HUDEP-2 (cell line): ENCODE measurements at regions not wholly inside any gene's neighbourhood (a gene's known extent, or its start where the extent isn't known, plus 50 kb on each side); places are given as distances from the start of the nearest gene placed in this dataset.

Experiments used
- DNase-seq, 76 experiments: peaks; one replicate each; lab custom pipeline; 2025; ENCODE audit not compliant: unreplicated experiment in 76 of 76; lab: John Stamatoyannopoulos, UW

GRCh38 chr22:22098457-22099193 lies 116.0 kb upstream of the TOP3B start:
- DNase-seq, result no peak

- no peak for DNase-seq
Observed at GRCh38 chr22:22097727-22098228, 115.2 kb upstream of the TOP3B start.

- DNase-seq, result no peak
Observed at GRCh38 chr22:22094921-22095320, 112.3 kb upstream of the TOP3B start.

GRCh38 chr22:22094514-22094913 lies 111.9 kb upstream of the TOP3B start:
- no peak for DNase-seq

- no peak for DNase-seq
Observed at GRCh38 chr22:22093743-22094142, 111.2 kb upstream of the TOP3B start.

- no peak for DNase-seq
Observed at GRCh38 chr22:22092974-22093373, 110.4 kb upstream of the TOP3B start.

GRCh38 chr22:22092101-22092500 lies 109.5 kb upstream of the TOP3B start:
- DNase-seq, result no peak

GRCh38 chr22:22091400-22091878 lies 108.9 kb upstream of the TOP3B start:
- DNase-seq, result no peak

GRCh38 chr22:22090650-22091399 lies 108.2 kb upstream of the TOP3B start:
- DNase-seq, result no peak

GRCh38 chr22:22089459-22090308 lies 107.1 kb upstream of the TOP3B start:
- DNase-seq, result no peak

GRCh38 chr22:22088658-22089458 lies 106.3 kb upstream of the TOP3B start:
- DNase-seq, result no peak

- no peak for DNase-seq
Observed at GRCh38 chr22:22087854-22088657, 105.5 kb upstream of the TOP3B start.

GRCh38 chr22:22086501-22087158 lies 104.0 kb upstream of the TOP3B start:
- no peak for DNase-seq

GRCh38 chr22:22085702-22086500 lies 103.3 kb upstream of the TOP3B start:
- DNase-seq, result no peak

- no peak for DNase-seq
Observed at GRCh38 chr22:22084089-22084711, 101.6 kb upstream of the TOP3B start.

GRCh38 chr22:22082960-22083359 lies 100.4 kb upstream of the TOP3B start:
- DNase-seq, result no peak

GRCh38 chr22:22082229-22082835 lies 99.7 kb upstream of the TOP3B start:
- DNase-seq, result no peak
